SH-SY5Y (cell line): ENCODE measurements at regions not wholly inside any gene's neighbourhood (a gene's known extent, or its start where the extent isn't known, plus 50 kb on each side); places are given as distances from the start of the nearest gene placed in this dataset.

Experiments used
- GATA2 ChIP-seq: IDR thresholded peaks from 2 replicates; pipeline ENCODE4 v1.6.1; 2011; ENCODE audit warnings: mild to moderate bottlenecking, low read depth, low read length
- GATA3 ChIP-seq: IDR thresholded peaks from 2 replicates; pipeline ENCODE4 v1.6.1; 2011; ENCODE audit warnings: low read depth, mild to moderate bottlenecking, low read length, moderate library complexity

DNA sequence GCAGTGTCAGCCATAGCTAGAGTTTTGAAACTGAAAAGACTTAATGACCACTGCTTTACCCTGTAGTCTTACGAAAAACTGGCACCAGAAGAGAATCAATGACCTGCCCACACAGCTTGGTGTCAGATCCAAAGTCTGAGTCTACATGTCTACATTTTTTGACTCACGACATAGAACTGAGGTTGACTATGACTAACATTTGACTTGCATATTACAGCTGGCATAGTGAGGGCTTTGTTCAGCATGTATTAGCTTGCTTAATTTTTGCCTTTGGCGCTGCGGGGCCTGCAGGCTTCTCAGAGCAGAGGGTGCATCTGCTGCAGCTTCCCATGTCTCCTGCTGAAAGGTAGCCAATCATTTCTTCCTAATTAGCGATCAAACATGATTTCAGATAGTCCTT is 167.0 kb downstream of the EBLN2 start:
- TF ChIP-seq GATA2 (no peak), GATA3 (no peak)
